ENCODE measurements at regions not wholly inside any gene's neighbourhood (a gene's known extent, or its start where the extent isn't known, plus 50 kb on each side); places are given as distances from the start of the nearest gene placed in this dataset.

DNA sequence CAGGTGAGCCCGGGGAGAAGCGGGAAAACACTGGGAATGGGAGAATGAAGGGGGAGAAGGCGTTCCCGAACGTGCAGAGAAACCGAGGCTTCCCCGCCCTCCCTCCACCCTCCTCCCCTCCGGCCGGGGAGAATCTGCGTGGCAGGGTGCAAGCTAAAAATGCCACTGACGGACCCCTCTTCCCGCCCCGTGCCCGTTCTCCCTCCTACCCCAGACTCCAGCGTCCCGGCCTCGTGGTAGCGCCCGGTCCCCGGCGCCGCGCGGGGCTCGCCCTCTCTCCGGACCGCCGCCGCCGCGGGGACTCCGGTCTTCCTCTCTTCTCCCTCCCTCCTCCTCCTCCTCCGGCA lies 81.6 kb upstream of the AK4 start:
- DNase-seq (ENCODE audit: low read depth), result no peak
- peak overlapping the region; percentile 81 for H3K4me3 ChIP-seq (ENCODE audit: low read depth, low read length)
- in situ Hi-C loops (cut with HindIII; ENCODE audit: low sequenced_read_pairs), result loop anchor here (5.0 kb wide), 2 partner anchors 34 to 146 kb away; no protein-coding TSS in a partner anchor
- TF ChIP-seq, protein P1, sequence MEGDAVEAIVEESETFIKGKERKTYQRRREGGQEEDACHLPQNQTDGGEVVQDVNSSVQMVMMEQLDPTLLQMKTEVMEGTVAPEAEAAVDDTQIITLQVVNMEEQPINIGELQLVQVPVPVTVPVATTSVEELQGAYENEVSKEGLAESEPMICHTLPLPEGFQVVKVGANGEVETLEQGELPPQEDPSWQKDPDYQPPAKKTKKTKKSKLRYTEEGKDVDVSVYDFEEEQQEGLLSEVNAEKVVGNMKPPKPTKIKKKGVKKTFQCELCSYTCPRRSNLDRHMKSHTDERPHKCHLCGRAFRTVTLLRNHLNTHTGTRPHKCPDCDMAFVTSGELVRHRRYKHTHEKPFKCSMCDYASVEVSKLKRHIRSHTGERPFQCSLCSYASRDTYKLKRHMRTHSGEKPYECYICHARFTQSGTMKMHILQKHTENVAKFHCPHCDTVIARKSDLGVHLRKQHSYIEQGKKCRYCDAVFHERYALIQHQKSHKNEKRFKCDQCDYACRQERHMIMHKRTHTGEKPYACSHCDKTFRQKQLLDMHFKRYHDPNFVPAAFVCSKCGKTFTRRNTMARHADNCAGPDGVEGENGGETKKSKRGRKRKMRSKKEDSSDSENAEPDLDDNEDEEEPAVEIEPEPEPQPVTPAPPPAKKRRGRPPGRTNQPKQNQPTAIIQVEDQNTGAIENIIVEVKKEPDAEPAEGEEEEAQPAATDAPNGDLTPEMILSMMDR (IDR thresholded peaks at IDR 0.05; ENCODE audit: low read depth, low read length, missing control alignments), result no peak

DNA sequence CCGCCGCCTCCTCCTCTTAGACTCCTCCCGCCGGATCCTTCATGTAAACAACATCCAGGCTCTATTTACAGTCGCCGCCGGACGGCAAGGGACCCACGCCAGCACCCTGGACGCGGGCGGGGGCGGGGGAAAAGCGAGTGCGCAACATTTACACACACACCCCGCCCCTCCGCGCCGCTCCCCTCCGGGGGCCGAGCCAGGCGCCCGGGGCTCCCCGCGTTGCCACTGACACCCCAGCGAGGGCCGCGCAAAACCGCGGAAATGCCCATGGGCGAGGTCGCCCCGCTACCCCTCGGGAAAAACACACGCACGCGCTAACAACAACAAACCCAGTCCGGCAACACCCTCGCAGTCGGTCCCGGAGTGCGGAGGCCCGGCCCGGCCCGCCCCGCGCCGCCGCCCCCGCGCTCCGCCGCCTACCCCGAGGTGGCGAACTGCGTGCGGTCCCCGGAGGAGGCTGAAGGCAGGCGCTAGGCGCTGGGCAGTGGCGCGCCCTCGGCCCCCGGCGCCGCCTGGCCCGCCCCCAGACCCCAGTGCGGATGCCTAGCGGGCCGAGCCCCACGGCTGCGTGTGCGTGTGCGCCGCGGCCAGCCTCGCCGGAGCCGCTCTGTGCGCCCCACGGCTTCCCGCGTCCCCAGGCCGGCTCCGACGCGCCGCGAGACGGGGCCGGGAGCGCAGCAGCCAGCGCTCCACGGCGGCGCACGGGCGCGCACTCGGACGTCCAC lies 81.1 kb upstream of the AK4 start:
- peak overlapping the region; percentile 81 for H3K4me3 ChIP-seq (ENCODE audit: low read depth, low read length)
- TF ChIP-seq, protein P1 (IDR thresholded peaks at IDR 0.05; ENCODE audit: low read depth, low read length, missing control alignments), result no peak
- in situ Hi-C loops (cut with HindIII; ENCODE audit: low sequenced_read_pairs), result loop anchor here (5.0 kb wide), 2 partner anchors 35 to 145 kb away; no protein-coding TSS in a partner anchor
- no peak for DNase-seq (ENCODE audit: low read depth)

DNA sequence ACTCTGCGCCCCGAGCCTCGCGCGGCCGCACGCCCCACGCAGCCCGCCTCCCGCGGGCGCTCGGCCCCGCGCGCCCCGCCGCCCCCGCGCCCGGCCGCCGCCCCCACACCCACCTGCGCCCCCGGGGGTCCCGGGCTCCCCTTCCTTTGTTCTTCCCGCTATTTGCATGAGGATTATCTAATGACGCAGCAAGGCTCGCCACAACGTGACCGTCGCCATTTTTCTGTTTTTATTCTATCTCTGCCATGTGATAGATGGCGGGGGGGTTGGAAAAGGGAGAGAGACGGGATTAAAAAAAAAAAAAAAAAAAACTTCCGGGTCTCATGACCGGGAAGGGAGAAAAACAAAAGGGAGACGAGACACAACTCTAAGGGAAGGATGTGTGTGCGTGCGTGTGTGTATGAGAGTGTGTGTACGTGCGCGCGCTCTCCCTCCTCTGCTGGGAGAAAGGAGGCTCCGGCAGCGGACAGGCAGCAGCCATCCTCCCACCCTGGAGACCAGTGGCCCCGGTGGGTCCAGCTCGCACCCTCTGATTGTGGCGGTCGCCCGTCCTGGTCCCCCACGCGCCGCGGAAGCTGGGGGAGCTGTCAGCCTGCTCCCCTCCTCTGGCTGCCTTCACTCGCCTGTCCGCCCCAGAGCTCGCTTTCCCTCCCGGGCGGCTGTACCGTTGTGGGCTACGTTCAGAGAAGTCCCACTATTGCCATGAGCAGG lies 80.4 kb upstream of the AK4 start:
- peak overlapping the region; percentile 81 for H3K4me3 ChIP-seq (ENCODE audit: low read depth, low read length)
- in situ Hi-C loops (cut with HindIII; ENCODE audit: low sequenced_read_pairs), result loop anchor here (5.0 kb wide), 2 partner anchors 35 to 145 kb away; no protein-coding TSS in a partner anchor
- peak; percentile 49 for DNase-seq (ENCODE audit: low read depth)
- TF ChIP-seq, protein P1 (IDR thresholded peaks at IDR 0.05; ENCODE audit: low read depth, low read length, missing control alignments), result no peak

DNA sequence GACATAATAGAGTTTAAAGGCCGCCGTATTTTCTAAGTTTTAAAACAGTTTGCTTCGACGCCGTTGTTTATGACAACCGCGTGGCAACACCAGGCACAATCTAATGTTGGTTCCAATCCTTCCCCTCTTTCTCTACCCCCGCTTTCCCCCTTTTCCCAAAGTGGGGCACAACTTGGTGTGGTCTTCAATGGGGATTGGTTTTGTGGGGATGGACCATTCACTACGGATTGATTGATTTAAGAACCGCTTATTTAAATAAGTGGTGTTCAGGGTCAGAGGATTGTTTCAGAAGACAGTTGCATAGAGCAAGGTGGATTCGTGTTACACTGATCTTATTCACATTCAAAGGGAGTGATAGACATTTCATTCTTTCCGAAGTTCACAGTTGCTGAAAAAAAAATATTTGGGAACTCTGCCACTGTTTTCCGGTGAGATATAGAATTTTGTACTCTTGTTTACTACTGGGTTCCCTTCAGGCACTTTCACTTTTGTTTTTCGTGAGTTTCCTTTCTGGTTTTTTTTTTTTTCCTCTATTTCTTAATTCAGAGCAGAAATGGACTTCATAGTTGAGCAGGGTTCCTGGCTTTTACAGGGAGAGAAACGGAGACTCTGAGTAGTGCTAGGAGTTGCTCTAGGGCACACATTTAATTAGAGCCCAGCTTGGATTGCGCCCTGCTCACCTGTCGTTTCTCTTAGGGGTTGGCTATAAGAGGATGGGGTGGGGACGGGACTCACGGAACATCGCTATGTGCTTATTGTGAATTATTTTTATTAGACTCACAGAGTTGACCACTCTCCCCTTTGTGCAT lies 79.6 kb upstream of the AK4 start:
- TF ChIP-seq, protein P1 (IDR thresholded peaks at IDR 0.05; ENCODE audit: low read depth, low read length, missing control alignments), result no peak
- in situ Hi-C loops (cut with HindIII; ENCODE audit: low sequenced_read_pairs), result loop anchor here (5.0 kb wide), 2 partner anchors 36 to 144 kb away; no protein-coding TSS in a partner anchor
- no peak for DNase-seq (ENCODE audit: low read depth)
- peak overlapping the region; percentile 81 for H3K4me3 ChIP-seq (ENCODE audit: low read depth, low read length)

DNA sequence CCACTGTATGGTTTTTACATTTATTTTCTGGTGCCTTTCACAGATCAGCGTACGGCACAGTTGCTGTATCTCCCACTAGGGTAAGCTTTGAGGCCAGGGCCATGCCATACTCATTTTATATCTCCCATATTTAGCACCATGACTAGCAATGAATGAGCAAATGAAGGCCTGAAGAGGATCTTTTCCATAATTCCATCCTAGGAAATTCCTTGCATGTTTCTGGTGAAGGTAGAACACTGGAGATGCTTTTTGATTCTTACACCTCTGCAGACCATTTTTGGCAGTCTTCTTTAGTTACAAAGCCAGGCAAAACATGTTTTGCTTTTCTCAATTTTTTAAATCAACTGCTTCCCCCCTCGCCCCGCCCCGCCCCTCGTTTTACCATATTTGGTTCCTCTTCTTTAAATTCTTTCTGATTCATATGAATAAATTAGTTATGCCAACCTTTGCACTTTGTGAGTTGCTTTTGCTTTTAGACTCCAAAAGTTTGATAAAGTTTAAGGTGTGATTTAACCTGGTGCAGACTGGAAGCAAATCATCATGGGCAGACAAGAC lies 78.9 kb upstream of the AK4 start:
- in situ Hi-C loops (cut with HindIII; ENCODE audit: low sequenced_read_pairs), result loop anchor here (5.0 kb wide), 2 partner anchors 37 to 143 kb away; no protein-coding TSS in a partner anchor
- TF ChIP-seq, protein P1 (IDR thresholded peaks at IDR 0.05; ENCODE audit: low read depth, low read length, missing control alignments), result no peak
- H3K4me3 ChIP-seq (ENCODE audit: low read depth, low read length), result peak overlapping the region; percentile 81
- no peak for DNase-seq (ENCODE audit: low read depth)

DNA sequence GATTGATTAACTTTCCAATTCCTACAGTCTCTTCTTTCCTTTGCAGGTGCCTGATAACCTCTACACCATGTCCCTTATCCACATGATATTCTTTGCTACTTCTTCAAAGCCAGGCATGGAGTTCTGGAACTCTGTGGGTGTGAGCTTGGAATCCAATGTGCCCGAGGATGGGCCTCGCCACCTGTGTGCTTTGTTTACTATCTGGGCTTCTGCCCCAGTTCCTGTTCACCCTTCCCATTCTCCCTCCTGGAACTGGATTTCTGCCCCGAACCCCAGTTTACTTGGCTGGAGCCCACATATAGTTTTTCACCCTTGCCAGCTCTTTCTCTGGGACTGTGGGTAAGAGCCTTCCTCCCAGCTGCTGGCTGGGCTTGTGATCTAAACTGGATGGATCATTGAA lies 75.2 kb upstream of the AK4 start:
- TF ChIP-seq, protein P1 (IDR thresholded peaks at IDR 0.05; ENCODE audit: low read depth, low read length, missing control alignments), result no peak
- in situ Hi-C loops (cut with HindIII; ENCODE audit: low sequenced_read_pairs), result no loop called here
- DNase-seq (ENCODE audit: low read depth), result no peak
- H3K4me3 ChIP-seq (ENCODE audit: low read depth, low read length), result no peak overlapping the region
